GM10248 (cell line): ENCODE measurements at regions not wholly inside any gene's neighbourhood (a gene's known extent, or its start where the extent isn't known, plus 50 kb on each side); places are given as distances from the start of the nearest gene placed in this dataset.

Experiments used
- CTCF ChIA-PET: fragments of 300-600 bp; sonication (Branson Sonifier 250); formaldehyde crosslinking; extraction: SDS; loops from one replicate; lab custom pipeline; 2021; ENCODE audit warnings: antibody characterized with exemption; lab: Yijun Ruan, JAX
- POLR2A ChIA-PET: fragments of 350-650 bp; sonication (Branson Sonifier 250); formaldehyde crosslinking; extraction: SDS; loops from one replicate; lab custom pipeline; 2020; ENCODE audit warnings: antibody characterized with exemption; lab: Yijun Ruan, JAX
- DNase-seq: peaks from one replicate; pipeline ENCODE4 v3.0.0; 2012; ENCODE audit errors: extremely low spot score
- CTCF ChIP-seq: IDR thresholded peaks from 2 replicates; pipeline ENCODE4 v1.5.1; 2012; ENCODE audit warnings: mild to moderate bottlenecking, low read depth; ENCODE audit errors: extremely low read depth, missing control alignments, control extremely low read depth

DNA sequence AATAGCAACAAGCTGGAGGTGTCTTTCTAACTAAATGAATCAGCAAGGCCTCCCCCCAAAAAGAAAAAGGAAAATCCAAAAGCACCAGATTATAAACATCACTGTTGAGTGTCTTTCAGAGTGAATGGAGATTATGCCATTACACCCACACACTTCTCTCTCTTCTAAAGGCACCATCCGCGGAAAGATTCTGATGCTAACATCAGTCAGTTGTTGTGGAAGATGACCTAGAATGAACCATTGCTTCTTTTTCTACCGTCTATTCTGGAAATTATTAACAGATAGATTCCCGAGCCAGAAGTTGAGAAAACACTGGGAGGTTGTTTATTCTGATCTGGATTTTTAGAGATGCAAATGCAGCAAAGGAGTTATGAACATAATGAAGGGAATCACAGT is 60.9 kb upstream of the FAM20A start:
- DNase-seq: no peak
- ChIA-PET POLR2A (no interaction called here), CTCF (no interaction called here)
- TF ChIP-seq CTCF: no peak

- CTCF ChIA-PET: no interaction called here
- TF ChIP-seq CTCF: no peak
- no peak for DNase-seq
- POLR2A ChIA-PET: no interaction called here
Measured at GRCh38 chr17:68661265-68662036, 60.3 kb upstream of the FAM20A start.

GRCh38 chr17:68660302-68660701 is 59.1 kb upstream of the FAM20A start:
- POLR2A ChIA-PET: no interaction called here
- DNase-seq: no peak
- CTCF ChIA-PET: no interaction called here
- no peak for TF ChIP-seq CTCF

GRCh38 chr17:68658999-68659780 is 58.0 kb upstream of the FAM20A start:
- DNase-seq: no peak
- POLR2A ChIA-PET: no interaction called here
- TF ChIP-seq CTCF: no peak
- CTCF ChIA-PET: interaction anchor here (0.6 kb wide), 1 partner anchor 577 kb away, joined by 3 read pairs; no protein-coding TSS in a partner anchor

- TF ChIP-seq CTCF: no peak
- ChIA-PET CTCF (interaction anchor here (1.5 kb wide), 1 partner anchor 16 kb away, joined by 3 read pairs; no protein-coding TSS in a partner anchor), POLR2A (no interaction called here)
- DNase-seq: no peak
Measured at GRCh38 chr17:68657576-68657975, 56.4 kb upstream of the FAM20A start.

- no peak for DNase-seq
- ChIA-PET CTCF (interaction anchor here (1.5 kb wide), 1 partner anchor 17 kb away, joined by 3 read pairs; no protein-coding TSS in a partner anchor), POLR2A (no interaction called here)
- no peak for TF ChIP-seq CTCF
Measured at GRCh38 chr17:68657166-68657565, 56.0 kb upstream of the FAM20A start.
